Fibroblast of pulmonary artery (primary cell): ENCODE measurements at regions not wholly inside any gene's neighbourhood (a gene's known extent, or its start where the extent isn't known, plus 50 kb on each side); places are given as distances from the start of the nearest gene placed in this dataset.
"Not testable (repeated sequence)": the region's sequence is repeated elsewhere in the genome, so short reads cannot be mapped to it uniquely, and the experiment has no call there.

Experiments used
- DNase-seq: peaks from one replicate; pipeline ENCODE4 v3.0.0-alpha.2; 2010; ENCODE audit warnings: low read depth
- H3K4me3 ChIP-seq: replicated peaks from 2 replicates; pipeline ENCODE4 v1.5.1; 2011; ENCODE audit warnings: low read depth, mild to moderate bottlenecking, control low read depth, low read length, moderate library complexity
- TF ChIP-seq, protein P1 (sequence below): IDR thresholded peaks from 2 replicates; pipeline ENCODE4 v1.5.1; 2011; ENCODE audit warnings: mild to moderate bottlenecking, control low read depth, low read length, inconsistent platforms; ENCODE audit errors: missing control alignments

DNA sequence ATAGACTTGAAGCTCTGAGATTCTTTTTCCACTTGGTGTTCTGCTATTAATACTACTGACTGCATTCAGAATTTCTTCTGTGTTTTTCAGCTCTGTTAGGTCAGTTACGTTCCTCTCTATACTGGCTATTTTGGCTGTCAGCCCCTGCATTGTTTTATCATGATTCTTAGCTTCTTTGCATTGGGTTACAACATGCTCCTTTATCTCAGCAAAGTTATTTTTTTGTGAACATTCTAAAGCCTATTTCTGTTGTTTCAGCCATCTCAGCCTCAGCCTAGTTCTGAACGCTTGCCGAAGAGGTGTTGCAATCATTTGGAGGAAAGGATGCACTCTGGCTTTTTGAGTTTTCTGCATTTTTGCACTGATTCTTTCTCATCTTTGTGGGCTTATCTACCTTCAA is 201.5 kb upstream of the GNAI1 start:
- TF ChIP-seq, protein P1, sequence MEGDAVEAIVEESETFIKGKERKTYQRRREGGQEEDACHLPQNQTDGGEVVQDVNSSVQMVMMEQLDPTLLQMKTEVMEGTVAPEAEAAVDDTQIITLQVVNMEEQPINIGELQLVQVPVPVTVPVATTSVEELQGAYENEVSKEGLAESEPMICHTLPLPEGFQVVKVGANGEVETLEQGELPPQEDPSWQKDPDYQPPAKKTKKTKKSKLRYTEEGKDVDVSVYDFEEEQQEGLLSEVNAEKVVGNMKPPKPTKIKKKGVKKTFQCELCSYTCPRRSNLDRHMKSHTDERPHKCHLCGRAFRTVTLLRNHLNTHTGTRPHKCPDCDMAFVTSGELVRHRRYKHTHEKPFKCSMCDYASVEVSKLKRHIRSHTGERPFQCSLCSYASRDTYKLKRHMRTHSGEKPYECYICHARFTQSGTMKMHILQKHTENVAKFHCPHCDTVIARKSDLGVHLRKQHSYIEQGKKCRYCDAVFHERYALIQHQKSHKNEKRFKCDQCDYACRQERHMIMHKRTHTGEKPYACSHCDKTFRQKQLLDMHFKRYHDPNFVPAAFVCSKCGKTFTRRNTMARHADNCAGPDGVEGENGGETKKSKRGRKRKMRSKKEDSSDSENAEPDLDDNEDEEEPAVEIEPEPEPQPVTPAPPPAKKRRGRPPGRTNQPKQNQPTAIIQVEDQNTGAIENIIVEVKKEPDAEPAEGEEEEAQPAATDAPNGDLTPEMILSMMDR = no peak
- no peak overlapping the region for H3K4me3 ChIP-seq
- DNase-seq = peak; percentile 94

DNA sequence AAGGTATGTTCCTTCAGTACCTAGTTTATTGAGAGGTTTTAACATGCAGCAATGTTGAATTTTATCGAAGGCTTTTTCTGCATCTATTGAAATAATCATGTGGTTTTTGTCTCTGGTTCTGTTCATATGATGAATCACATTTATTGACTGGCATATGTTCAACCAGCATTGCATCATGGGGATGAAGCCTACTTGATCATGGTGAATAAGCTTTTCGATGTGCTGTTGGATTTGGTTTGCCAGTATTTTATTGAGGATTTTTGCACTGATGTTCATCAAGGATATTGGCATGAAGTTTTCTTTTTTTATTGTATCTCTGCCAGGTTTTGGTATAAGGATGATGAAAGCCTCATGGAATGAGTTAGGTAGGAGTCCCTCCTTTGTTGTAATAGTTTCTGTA is 204.0 kb upstream of the GNAI1 start:
- DNase-seq = peak; percentile 34

DNA sequence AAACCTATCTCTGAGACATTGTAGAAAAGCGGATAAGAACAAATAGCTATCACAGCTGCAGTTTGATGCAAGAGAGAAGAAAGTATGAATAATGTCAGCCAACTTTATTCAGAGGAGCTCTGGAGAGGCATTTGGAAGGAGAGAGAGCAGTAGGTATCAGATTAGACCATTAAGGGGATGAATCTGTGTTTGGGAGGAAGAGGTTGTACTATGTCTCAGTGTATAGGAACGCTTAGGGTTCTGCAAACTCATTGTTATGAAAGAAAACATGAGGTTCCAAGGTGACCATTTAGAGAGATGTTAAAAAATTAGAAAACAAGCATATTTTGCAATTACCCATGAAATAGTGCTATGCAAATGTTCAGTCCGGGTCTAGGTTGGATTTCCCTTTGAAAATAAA is 207.5 kb upstream of the GNAI1 start:
- TF ChIP-seq, protein P1 = no peak
- peak; percentile 57 for DNase-seq
- H3K4me3 ChIP-seq = no peak overlapping the region

More for the DNA sequence above, 204.0 kb upstream of the GNAI1 start:
- no peak overlapping the region for H3K4me3 ChIP-seq
- TF ChIP-seq, protein P1 = no peak

DNA sequence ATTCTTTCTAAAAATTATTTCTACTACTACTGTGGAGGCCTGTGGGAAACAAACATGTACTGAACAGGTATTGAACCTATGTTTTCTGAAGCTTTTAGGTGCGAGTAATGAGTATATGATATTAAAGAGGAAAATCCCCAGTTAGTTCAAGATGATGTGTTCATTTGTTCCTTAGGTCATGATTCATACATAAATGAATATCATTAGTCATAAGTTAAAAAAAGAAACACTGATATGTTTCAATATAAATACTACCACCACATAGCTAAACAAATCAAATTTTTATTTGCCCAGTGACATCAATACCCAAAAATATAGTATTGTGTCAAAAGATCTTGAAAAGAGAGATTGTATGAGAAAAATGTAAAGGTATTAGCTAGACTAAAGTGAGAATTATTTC is 210.7 kb upstream of the GNAI1 start:
- peak; percentile 6 for DNase-seq
- H3K4me3 ChIP-seq = no peak overlapping the region
- TF ChIP-seq, protein P1 = no peak

DNA sequence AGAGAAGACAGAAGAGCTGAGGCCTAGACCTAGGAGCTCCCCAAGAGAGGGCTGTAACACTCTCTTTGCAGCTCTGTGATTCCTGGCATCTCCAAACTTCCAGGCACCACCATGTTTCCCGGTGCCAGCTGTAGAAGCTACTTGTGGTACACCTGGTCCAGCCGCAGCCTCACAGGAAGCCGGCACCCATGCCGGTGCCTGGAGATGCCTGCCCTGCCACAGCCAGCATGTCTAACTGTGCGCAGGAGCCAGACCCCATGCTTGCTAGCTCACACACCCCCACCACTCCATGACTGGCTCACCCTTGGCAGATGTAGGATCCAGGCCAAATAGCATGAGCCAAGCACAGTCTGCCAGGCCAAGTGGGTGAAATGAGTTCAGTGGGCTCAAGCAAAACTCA is 211.7 kb upstream of the GNAI1 start:
- H3K4me3 ChIP-seq = no peak overlapping the region
- TF ChIP-seq, protein P1 = no peak
- DNase-seq = no peak

DNA sequence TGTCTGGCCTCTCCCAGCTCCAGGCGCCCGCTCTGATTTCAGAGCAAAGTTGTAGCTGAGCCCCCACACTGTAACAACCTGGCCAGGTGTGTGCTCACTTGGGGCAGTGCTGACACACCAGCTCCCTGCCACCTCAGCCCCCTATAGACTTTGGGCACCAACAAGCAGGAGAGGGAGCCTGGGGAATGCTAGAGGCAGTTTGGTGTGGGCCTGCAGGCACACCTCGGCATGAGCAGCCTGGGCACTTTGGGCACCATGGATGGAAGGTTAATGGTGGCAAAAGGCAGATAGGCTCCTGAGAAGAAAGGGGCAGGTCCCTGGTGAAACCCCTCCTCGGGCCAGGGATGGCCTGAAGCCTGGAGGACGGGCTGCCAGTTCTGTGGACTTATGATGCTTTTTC is 212.7 kb upstream of the GNAI1 start:
- TF ChIP-seq, protein P1 = no peak
- DNase-seq = no peak
- no peak overlapping the region for H3K4me3 ChIP-seq

DNA sequence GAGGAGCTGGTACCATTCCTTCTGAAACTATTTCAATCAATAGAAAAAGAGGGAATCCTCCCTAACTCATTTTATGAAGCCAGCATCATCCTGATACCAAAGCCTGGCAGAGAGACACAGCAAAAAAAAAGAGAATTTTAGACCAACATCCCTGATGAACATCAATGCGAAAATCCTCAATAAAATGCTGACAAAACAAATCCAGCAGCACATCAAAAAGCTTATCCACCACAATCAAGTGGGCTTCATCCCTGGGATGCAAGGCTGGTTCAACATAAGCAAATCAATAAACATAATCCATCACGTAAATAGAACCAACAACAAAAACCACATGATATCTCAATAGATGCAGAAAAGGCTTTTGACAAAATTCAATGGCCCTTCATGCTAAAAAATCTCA is 216.0 kb upstream of the GNAI1 start:
- DNase-seq, H3K4me3 ChIP-seq: not testable (repeated sequence)

DNA sequence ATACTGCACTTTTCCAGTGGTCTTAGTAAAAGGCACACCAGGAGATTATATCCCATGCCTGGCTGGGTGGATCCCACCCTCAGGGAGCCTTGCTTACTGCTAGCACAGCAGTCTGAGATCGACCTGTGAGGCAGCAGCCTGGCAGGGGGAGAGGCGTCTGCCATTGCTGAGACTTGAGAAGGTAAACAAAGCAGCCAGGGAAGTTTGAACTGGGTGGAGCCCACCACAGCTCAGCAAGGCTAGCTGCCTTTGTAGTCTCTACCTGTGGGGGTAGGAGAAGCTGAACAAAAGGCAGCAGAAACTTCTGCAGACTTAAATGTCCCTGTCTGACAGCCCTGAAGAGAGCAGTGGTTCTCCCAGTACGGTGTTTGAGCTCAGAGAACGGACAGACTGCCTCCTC is 219.3 kb upstream of the GNAI1 start:
- not testable (repeated sequence) for H3K4me3 ChIP-seq, DNase-seq
